ENCODE measurements at regions not wholly inside any gene's neighbourhood (a gene's known extent, or its start where the extent isn't known, plus 50 kb on each side); places are given as distances from the start of the nearest gene placed in this dataset.

DNA sequence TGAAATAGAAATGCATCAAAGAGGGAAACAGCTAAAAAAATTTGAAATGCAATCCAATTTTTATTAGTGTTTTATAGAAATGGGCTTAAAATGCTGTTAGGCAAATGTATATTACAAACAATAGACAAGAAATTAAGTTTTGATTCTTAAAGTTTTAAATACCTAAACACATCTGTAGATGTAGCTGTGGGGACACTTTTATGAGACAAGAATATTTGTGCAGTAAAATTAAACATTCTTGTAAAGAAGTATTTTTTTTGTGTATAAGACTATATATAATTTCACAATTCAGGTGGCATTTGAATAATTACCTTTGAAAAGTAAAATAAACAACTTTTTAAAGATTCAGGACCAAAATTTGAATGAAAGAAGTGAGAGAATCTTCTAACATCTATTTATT, 1015.9 kb downstream of the REEP3 start:
- ChIA-PET POLR2A (no interaction called here), CTCF (ENCODE audit: low intra/inter-chr PET ratio, low total read pairs) (no interaction called here)
- no peak for ATAC-seq
- Histone ChIP-seq H3K4me2 (ENCODE audit: low read depth, low read length) (no peak overlapping the region), H3K27ac (ENCODE audit: extremely low read length, insufficient read depth, low read length) (no peak overlapping the region), H3K9me3 (ENCODE audit: low read length) (no peaks in the 10 kb centered on the region), H3K79me2 (ENCODE audit: insufficient read depth, low read length) (no peaks in the 10 kb centered on the region), H3K9ac (ENCODE audit: insufficient read depth, low read depth, low read length) (no peak overlapping the region), H3K4me3 (replicated peaks in 1 of 3; ENCODE audit: insufficient read depth in 1 of 3, low read depth in 2 of 3, low read length in 3 of 3) (no peak overlapping the region), H3K36me3 (replicated peaks in 1 of 2; ENCODE audit: control insufficient read depth in 1 of 2, insufficient read depth in 2 of 2, low read length in 2 of 2) (no peaks in the 10 kb centered on the region), H3K27me3 (ENCODE audit: control insufficient read depth in 1 of 2, insufficient read depth in 2 of 2, low read length in 2 of 2) (no peaks in the 10 kb centered on the region), H2AFZ (ENCODE audit: low read length) (no peak overlapping the region), H4K20me1 (ENCODE audit: insufficient read depth, low read length) (no peaks in the 10 kb centered on the region), H3K4me1 (ENCODE audit: insufficient read depth, low read length) (no peaks in the 10 kb centered on the region)
- FAIRE-seq: no peak
- no TSS peak for BruUV-seq (replicated peaks)
- DNase-seq (ENCODE audit: low spot score): no peak
- intact Hi-C loops (cut with micrococcal nuclease; ENCODE audit: unreplicated experiment) (no loop called here), in situ Hi-C loops (cut with HindIII; ENCODE audit: extremely low pct_ligation_motif_present, low pct_unique_long_range_greater_than_20kb) (no loop called here)
- TF ChIP-seq, protein P1, sequence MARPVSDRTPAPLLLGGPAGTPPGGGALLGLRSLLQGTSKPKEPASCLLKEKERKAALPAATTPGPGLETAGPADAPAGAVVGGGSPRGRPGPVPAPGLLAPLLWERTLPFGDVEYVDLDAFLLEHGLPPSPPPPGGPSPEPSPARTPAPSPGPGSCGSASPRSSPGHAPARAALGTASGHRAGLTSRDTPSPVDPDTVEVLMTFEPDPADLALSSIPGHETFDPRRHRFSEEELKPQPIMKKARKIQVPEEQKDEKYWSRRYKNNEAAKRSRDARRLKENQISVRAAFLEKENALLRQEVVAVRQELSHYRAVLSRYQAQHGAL (CRISPR knock-in tag; IDR thresholded peaks at IDR 0.05; ENCODE audit: not compliant biosample characterization): no peak
- TF ChIP-seq ZNF546 (CRISPR knock-in tag; conservative IDR thresholded peaks at IDR 0.05): no peak
- no peak for TF ChIP-seq MEIS1 (CRISPR knock-in tag; IDR thresholded peaks at IDR 0.05; ENCODE audit: borderline replicate concordance)
- TF ChIP-seq CBFB (CRISPR knock-in tag; IDR thresholded peaks at IDR 0.05): no peak
- TF ChIP-seq AGO2 (optimal IDR thresholded peaks at IDR 0.05; ENCODE audit: low read depth, low read length): no peak
- no peak for TF ChIP-seq ZNF292 (CRISPR knock-in tag; IDR thresholded peaks at IDR 0.05; ENCODE audit: borderline replicate concordance, low read depth)
- TF ChIP-seq ZNF879 (CRISPR knock-in tag; IDR thresholded peaks at IDR 0.05): no peak

- no peaks in the 10 kb centered on the region for H3K9me3 ChIP-seq (ENCODE audit: low read length)
- no peak for FAIRE-seq
- ChIA-PET CTCF (ENCODE audit: low intra/inter-chr PET ratio, low total read pairs) (no interaction called here), POLR2A (no interaction called here)
- no peak overlapping the region for H2AFZ ChIP-seq (ENCODE audit: low read length)
- H4K20me1 ChIP-seq (ENCODE audit: insufficient read depth, low read length): no peaks in the 10 kb centered on the region
- no peaks in the 10 kb centered on the region for H3K79me2 ChIP-seq (ENCODE audit: insufficient read depth, low read length)
- H3K27me3 ChIP-seq (ENCODE audit: control insufficient read depth in 1 of 2, insufficient read depth in 2 of 2, low read length in 2 of 2): no peaks in the 10 kb centered on the region
- no TSS peak for BruUV-seq (replicated peaks)
- H3K4me3 ChIP-seq (replicated peaks in 1 of 3; ENCODE audit: insufficient read depth in 1 of 3, low read depth in 2 of 3, low read length in 3 of 3): no peak overlapping the region
- in situ Hi-C loops (cut with HindIII; ENCODE audit: extremely low pct_ligation_motif_present, low pct_unique_long_range_greater_than_20kb): no loop called here
- DNase-seq (ENCODE audit: low spot score): no peak
- no peak overlapping the region for H3K4me2 ChIP-seq (ENCODE audit: low read depth, low read length)
- H3K36me3 ChIP-seq (replicated peaks in 1 of 2; ENCODE audit: control insufficient read depth in 1 of 2, insufficient read depth in 2 of 2, low read length in 2 of 2): no peaks in the 10 kb centered on the region
- ATAC-seq: no peak
- no peak overlapping the region for H3K9ac ChIP-seq (ENCODE audit: insufficient read depth, low read depth, low read length)
- no peaks in the 10 kb centered on the region for H3K4me1 ChIP-seq (ENCODE audit: insufficient read depth, low read length)
- no peak overlapping the region for H3K27ac ChIP-seq (ENCODE audit: extremely low read length, insufficient read depth, low read length)
- intact Hi-C loops (cut with micrococcal nuclease; ENCODE audit: unreplicated experiment): no loop called here
- WGBS (ENCODE audit: low lambda C conversion rate): 9% methylated on average over 5 of the region's 5 CpGs
- no peak for TF ChIP-seq ZBTB7A (CRISPR knock-in tag; IDR thresholded peaks at IDR 0.05)
- TF ChIP-seq ZSCAN22 (CRISPR knock-in tag; IDR thresholded peaks at IDR 0.05): no peak
- TF ChIP-seq ZNF660 (CRISPR knock-in tag; IDR thresholded peaks at IDR 0.05; ENCODE audit: borderline replicate concordance, low read depth): no peak
- TF ChIP-seq POLR2AphosphoS2 (IDR thresholded peaks at IDR 0.05; ENCODE audit: low read depth, low read length): no peak
- no peak for TF ChIP-seq POLR2AphosphoS5 (IDR thresholded peaks at IDR 0.05; ENCODE audit: low read depth, low read length)
- TF ChIP-seq ZNF460 (CRISPR knock-in tag; IDR thresholded peaks at IDR 0.05; ENCODE audit: borderline replicate concordance): no peak
- no peak for TF ChIP-seq ZNF816 (CRISPR knock-in tag; IDR thresholded peaks at IDR 0.05; ENCODE audit: borderline replicate concordance)
- TF ChIP-seq ERF (CRISPR knock-in tag; IDR thresholded peaks at IDR 0.05): no peak
- TF ChIP-seq, protein P2, sequence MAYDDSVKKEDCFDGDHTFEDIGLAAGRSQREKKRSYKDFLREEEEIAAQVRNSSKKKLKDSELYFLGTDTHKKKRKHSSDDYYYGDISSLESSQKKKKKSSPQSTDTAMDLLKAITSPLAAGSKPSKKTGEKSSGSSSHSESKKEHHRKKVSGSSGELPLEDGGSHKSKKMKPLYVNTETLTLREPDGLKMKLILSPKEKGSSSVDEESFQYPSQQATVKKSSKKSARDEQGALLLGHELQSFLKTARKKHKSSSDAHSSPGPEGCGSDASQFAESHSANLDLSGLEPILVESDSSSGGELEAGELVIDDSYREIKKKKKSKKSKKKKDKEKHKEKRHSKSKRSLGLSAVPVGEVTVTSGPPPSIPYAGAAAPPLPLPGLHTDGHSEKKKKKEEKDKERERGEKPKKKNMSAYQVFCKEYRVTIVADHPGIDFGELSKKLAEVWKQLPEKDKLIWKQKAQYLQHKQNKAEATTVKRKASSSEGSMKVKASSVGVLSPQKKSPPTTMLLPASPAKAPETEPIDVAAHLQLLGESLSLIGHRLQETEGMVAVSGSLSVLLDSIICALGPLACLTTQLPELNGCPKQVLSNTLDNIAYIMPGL (CRISPR knock-in tag; IDR thresholded peaks at IDR 0.05; ENCODE audit: borderline replicate concordance in 1 of 2, low read depth in 1 of 2): no peak
- TF ChIP-seq ZNF253 (CRISPR knock-in tag; IDR thresholded peaks at IDR 0.05; ENCODE audit: borderline replicate concordance): no peak
- TF ChIP-seq ZNF878 (CRISPR knock-in tag; IDR thresholded peaks at IDR 0.05): no peak
- no peak for TF ChIP-seq NRL (CRISPR knock-in tag; IDR thresholded peaks at IDR 0.05; ENCODE audit: borderline replicate concordance)
Measured at GRCh38 chr10:64537928-64538327, 1016.7 kb downstream of the REEP3 start.

Data from HepG2 (cell line).